ENCODE measurements at regions not wholly inside any gene's neighbourhood (a gene's known extent, or its start where the extent isn't known, plus 50 kb on each side); places are given as distances from the start of the nearest gene placed in this dataset.
A peak's percentile ranks its signal among the peaks of the same experiment; 100 is the strongest.

DNA sequence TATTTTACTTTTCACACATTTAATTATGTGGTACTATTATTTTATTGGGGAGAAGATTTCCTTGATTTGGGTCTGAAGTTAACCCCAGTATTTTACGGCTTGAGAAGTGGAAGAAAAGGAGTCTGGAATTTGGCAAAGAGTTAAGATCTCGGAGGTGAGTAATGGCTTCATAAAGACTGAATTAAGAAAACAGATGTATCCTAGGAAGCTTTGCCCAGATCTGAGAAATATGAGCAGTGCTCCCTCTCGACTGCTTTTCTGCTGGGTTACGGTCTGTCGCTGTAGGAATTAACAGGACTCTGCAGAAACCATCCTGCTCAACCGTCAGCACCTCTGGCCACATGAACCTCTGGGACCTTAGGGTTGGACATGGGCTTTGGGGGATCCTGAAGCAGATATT, 163.6 kb upstream of the NDN start:
- no peak overlapping the region for H3K27ac ChIP-seq
- TF ChIP-seq, protein P1, sequence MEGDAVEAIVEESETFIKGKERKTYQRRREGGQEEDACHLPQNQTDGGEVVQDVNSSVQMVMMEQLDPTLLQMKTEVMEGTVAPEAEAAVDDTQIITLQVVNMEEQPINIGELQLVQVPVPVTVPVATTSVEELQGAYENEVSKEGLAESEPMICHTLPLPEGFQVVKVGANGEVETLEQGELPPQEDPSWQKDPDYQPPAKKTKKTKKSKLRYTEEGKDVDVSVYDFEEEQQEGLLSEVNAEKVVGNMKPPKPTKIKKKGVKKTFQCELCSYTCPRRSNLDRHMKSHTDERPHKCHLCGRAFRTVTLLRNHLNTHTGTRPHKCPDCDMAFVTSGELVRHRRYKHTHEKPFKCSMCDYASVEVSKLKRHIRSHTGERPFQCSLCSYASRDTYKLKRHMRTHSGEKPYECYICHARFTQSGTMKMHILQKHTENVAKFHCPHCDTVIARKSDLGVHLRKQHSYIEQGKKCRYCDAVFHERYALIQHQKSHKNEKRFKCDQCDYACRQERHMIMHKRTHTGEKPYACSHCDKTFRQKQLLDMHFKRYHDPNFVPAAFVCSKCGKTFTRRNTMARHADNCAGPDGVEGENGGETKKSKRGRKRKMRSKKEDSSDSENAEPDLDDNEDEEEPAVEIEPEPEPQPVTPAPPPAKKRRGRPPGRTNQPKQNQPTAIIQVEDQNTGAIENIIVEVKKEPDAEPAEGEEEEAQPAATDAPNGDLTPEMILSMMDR (conservative IDR thresholded peaks at IDR 0.05) = no peak
- TF ChIP-seq ZFX (IDR thresholded peaks at IDR 0.05) = no peak

DNA sequence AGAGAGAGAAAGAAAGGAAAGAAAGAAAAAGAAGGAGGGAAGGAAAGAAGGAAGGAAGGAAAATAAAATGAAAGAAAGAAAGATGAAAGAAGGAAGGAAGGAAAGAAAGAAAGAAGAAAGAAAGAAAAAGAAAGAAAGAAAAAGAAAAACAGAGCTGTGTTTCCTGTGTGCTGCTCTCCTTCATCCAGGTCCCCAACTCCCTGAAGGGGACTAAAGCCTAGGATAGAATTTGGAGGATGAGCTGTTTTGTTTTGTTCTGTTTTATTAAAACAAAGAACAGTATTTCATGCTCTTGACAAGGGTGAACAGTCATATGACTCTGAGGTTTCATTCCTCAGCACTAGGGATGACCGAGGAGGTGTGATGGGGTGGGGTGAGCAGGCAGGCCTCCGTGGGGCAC, 164.8 kb upstream of the NDN start:
- TF ChIP-seq, protein P1 (conservative IDR thresholded peaks at IDR 0.05) = no peak
- no peak for TF ChIP-seq ZFX (IDR thresholded peaks at IDR 0.05)
- no peak overlapping the region for H3K27ac ChIP-seq

DNA sequence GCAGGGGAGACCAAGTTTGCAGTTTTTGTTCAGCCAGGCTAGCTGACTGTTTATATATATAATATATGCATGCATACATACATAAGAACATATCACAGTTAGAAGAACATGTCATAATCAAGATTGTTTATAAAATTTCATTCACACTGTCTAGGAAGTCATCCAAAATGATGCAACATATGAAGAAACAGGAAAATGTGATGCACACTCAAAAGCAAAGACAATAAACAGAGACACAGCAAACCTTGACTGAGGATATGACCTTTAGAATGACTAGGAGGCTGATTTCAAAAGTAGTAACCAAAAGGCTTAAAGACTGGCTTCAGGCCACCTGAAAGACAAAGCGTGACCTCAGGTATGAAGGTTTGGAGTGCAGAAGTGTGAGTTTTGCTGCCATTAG, 166.2 kb upstream of the NDN start:
- no peak for TF ChIP-seq ZFX (IDR thresholded peaks at IDR 0.05)
- TF ChIP-seq, protein P1 (conservative IDR thresholded peaks at IDR 0.05) = no peak
- no peak overlapping the region for H3K27ac ChIP-seq

DNA sequence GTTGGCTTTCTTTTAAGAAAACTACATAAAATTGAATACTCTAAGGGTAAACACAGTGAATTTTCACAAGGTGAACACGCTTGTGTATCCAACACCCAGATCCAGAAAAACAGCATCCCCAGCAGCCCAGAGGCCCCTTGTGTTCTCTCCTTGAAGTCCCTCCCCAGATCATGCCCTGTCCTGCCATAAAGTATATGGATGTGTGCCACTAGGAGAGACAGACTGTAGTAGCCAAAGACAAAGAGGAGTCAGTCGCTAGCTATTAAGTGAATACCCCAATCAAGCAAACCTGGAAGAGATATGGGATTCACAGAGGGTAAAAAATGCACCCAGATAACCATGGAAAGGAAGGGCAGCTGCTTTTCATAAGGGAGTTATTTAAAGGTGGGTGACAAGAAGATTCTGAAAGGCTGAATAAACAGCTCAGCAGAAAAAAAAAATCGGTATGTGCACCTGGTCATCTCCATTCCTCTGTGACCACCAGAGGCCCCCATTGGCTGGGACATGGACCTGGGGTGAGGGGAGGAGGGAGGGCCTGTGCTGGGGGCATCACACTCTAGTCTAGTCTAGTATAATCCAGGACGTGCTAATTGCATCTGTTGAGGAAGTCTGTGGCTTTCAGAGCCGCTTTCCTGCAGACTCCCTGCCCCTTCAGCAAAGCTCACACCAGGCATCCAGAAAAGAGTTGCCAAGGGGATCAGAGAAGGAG, 167.3 kb upstream of the NDN start:
- TF ChIP-seq ZFX (IDR thresholded peaks at IDR 0.05) = no peak
- TF ChIP-seq, protein P1 (conservative IDR thresholded peaks at IDR 0.05) = no peak
- H3K27ac ChIP-seq = no peak overlapping the region

DNA sequence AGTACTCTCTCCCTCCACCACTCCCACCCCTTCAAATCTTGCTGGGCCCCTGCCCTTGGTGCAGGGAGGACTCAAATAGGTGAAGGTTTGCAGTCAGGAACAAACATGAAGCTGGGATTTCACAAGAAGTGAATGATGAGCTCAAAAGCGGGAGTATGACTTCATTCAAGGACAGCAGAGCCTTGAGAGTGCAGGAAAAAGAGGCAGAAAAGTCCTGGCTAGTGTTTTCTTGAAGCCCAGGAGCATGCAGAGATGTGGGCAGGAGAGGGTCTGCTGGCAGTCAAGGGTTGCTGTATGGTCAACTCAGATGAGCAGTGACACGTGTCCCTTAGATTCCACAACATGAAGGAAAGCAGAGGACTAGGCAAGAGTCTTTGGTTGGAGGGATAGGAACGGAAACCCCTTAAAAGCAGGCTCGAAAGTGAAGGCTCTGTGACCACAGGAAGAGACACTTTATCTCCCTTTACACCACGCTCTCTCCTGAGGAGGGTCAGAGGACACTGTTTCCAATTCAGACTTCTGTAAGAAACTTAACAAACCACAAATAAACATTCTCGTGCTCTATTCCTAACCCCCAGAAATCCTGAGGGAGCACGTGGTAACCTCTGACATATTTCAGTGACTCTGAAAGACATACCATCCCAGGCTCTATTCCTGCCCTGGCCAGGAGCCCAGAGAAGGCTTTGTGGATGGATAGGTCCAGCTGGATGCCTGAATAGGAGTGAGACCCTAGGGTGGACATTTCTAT, 168.0 kb upstream of the NDN start:
- H3K27ac ChIP-seq = no peak overlapping the region
- TF ChIP-seq ZFX (IDR thresholded peaks at IDR 0.05) = no peak
- TF ChIP-seq, protein P1 (conservative IDR thresholded peaks at IDR 0.05) = no peak

DNA sequence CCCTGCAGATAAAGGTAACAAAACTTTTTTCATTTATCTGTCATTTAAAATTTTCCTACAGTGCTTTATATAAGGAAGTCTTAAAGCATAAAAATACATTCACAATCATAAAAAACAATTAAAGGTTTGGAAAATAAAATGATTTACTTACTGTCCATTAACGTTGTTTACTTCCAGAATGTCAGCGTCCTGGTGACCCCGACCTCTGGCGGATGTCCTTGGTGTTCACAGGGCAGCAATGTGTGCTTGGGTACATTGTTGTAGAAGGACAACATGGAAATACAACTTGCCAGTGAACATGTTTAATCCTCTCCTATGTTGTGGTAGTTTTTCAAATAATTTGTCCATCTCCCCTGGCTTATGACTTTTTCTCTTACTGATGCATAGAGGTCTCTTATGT, 168.8 kb upstream of the NDN start:
- no peak overlapping the region for H3K27ac ChIP-seq
- TF ChIP-seq ZFX (IDR thresholded peaks at IDR 0.05) = no peak
- TF ChIP-seq, protein P1 (conservative IDR thresholded peaks at IDR 0.05) = peak; percentile 62

DNA sequence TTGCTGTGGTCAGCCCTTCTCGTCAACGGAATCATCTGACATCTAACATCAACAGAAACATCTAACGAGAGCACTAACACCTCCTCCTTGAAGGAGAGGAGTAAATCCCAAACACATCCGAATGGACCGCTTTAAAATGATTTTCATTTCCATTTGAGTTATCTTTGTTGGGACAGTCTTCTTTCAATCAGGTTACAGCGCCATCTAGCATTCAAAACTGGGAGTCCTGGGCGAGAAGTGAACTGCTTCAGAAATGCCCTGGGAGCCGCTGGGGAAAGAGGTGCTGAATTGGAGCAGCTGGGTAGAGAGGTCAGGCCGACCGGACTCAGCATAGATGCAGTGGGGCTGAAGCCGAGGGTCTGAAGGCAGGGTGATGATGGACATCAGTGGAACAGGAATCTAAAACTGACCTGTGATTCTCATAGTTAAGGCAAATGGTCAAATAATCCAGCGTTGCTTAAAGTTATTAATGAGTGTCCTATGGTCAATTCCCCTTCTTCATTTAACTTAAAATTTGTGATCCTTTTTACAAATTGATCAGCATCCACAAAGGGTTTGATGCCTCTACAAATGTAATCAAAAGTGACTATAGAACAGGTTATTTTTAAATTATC, 170.0 kb upstream of the NDN start:
- TF ChIP-seq ZFX (IDR thresholded peaks at IDR 0.05) = no peak
- TF ChIP-seq, protein P1 (conservative IDR thresholded peaks at IDR 0.05) = peak; percentile 85

More for the DNA sequence above, 170.0 kb upstream of the NDN start:
- no peak overlapping the region for H3K27ac ChIP-seq
